GM19099 (cell line): ENCODE measurements at regions not wholly inside any gene's neighbourhood (a gene's known extent, or its start where the extent isn't known, plus 50 kb on each side); places are given as distances from the start of the nearest gene placed in this dataset.

ENCODE experiments used
- POLR2A ChIP-seq: IDR thresholded peaks from 3 replicates; pipeline ENCODE4 v1.6.1; 2011; ENCODE audit warnings: low read depth; ENCODE audit not compliant: insufficient read length; ENCODE audit errors: extremely low read depth

DNA sequence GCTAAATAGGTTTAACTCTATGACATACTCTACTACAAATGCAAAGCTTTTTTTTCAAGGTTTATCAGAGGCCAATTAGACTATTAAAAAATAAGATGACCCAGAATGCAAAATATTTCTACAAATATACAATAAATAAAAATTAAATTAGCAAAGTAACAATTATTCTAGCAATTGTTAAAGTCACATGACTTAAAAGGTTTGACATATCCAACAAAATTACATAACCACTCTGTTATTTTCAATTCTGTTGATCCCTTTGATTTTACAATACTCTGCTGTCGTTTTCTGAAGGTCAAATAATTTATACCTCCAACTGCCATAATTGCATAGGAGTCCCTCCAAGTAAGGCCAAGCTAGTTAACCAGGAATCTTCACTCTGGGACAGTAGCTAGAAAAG, 292.6 kb upstream of the MIR17HG start:
- TF ChIP-seq POLR2A: no peak

DNA sequence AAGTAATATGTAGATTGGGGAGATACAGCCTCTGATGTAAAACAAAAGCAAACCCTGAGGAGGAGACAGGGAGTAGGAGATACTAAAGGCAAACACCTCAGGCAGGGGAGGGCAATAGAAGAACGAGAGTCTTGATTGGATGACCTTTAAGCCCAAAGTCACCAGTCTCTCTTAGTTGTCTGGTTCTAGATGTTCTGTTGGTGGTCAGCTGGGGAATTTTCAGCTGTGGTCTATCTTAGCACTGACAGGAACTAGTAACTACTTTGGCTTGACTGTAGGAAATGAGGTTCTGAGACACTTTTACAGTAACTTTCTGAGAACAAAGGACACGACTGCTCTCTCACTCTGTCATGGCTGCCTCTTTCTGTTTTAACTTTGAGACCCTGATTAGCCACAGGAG, 290.7 kb upstream of the MIR17HG start:
- TF ChIP-seq POLR2A: no peak

DNA sequence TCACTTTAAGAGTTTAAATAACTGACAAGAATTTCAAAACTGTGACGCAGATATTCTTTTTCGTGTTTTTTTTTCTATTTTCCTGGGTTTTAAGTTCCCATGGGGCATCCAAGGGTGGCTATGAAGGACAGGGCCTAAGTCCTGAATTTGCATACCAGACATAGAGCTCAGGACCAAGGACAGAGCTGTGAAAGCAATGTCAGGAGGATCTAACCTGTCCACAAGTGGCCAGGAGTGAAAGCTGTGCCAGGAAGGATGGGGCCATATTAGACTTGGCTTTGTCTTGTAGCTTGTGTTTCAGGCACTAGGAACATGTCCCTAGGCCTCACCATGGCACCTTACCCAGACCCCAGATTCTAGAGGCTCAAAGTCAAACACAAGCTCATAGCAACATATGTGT, 289.4 kb upstream of the MIR17HG start:
- no peak for TF ChIP-seq POLR2A

DNA sequence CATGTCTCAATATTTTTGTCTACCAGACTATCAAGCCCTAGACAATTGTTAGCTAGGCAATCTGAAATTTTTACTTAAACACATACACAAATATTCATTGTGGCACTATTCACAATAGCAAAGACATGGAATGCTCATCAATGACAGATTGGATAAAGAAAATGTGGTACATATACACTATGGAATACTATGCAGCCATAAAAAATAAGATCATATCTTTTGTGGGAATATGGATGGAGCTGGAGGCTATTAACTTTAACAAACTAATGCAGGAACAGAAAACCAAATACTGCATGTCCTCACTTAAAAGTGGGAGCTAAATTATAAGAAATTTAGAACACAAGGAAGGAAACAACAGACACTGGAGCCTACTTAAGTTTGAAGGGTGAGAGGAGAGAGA, 288.6 kb upstream of the MIR17HG start:
- TF ChIP-seq POLR2A: no peak

DNA sequence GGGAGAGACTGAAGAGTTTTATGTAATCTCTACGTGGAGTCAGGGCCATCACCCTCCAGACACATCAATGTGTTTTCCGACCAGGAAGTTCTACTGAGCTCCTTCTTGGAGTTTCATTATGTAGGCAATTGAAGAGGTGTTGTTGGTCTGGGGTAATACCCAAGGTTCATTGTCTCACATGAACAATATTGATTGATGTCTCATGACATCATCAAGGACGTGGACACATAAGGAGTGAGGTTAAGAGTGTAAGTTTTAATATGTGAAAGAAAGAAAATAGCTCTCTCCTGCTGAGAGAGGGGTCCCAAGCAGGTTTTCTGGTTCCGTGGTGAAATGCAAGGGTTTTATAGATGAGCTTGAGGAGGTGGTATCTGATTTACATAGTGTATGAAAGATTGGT, 280.7 kb upstream of the MIR17HG start:
- no peak for TF ChIP-seq POLR2A

DNA sequence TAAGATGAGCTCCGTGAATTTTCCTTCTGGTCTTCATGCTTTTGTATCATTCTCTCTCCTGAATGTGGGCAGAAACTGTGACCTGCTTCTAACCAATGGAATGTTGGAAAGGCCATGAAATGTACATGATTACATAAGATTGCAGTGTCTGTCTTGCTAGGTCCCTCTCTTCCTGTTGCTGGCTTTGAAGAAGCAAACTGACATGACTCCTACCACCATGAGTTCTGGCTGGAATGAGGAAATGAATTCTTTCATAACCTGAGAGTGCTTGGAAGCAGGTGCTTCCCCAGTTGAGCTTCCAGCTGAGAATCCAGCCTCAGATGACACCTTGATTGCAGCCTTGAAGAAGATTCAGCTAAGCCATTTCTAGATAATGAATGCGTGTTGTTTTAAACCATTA, 275.0 kb upstream of the MIR17HG start:
- no peak for TF ChIP-seq POLR2A

DNA sequence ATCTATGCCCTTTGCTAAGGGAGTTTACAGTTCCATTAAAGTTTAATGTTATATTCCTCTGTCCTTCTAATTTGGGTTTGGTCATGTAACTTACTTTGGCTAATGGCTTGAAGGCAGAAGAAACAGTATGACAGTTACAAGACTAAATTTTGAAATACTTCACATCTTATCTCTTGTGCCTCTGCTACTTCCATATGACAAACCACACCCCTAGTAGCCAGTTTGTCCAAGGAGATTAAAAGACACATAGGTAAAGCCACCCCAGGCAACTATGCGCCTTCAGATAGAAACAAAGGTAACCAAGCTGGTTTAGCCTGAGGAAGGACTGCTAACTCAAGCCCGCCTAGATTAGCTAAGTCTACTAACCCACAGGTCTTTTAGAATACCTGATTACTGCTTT, 273.4 kb upstream of the MIR17HG start:
- TF ChIP-seq POLR2A: no peak

DNA sequence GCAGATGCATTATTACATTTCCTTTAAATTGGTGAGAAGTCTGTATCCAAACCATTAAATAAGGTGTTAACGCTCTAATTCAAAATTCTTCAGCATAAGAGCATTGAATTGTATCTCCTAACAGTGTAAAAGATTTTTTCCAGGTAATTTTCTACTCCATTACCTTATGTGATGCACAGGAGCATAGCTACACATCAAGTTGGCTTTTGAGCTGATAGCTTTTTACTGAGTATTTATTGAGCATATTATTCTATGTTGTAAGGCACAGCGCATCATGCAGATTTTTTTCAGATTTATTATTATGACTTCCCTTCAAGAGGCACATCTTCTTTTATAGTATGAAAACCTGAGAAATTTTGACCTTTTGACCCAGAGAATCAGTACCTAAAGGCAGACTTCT, 270.7 kb upstream of the MIR17HG start:
- no peak for TF ChIP-seq POLR2A

DNA sequence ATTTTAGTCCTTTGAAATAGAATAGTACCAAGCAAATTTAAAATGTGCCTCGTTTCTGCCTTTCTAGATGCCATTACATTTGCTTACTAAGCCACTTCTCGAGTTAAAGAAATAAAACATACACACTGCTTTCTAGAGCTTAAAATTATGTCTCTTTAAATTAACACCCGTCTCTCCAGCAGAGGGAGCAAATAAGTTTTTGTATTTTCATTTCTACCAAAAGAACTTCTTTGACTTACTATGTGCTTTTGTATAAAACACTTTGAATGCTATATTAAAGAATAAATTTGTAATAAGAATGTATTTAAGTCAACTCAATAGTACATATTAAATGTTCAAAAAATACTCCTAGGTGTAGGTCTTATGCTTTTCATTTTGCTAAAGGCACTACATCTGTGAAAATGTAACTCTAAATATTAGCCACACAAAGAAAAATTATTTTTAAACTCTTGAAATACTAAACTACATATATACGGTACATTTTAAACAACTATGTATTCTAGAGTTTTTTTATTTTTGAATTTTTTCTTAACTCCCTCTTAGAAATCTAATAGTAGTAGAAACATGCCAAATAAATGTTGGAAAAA, 269.3 kb upstream of the MIR17HG start:
- no peak for TF ChIP-seq POLR2A

DNA sequence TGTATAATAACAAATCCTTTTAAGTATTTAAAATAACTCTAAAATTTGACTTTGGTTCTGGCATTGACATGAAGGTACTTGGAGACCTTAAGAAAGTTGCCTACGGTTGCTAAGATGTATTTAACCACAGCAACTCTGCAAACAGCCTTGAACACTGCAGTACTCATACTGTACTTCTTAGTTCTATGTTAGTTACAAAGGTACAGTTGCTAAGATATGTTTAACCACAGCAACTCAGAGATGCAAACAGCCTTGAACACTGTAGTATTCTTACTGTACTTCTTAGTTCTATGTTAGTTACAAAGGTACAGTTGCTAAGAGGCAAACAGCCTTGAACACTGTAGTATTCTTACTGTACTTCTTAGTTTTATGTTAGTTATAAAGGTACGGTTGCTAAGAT, 268.3 kb upstream of the MIR17HG start:
- TF ChIP-seq POLR2A: no peak

DNA sequence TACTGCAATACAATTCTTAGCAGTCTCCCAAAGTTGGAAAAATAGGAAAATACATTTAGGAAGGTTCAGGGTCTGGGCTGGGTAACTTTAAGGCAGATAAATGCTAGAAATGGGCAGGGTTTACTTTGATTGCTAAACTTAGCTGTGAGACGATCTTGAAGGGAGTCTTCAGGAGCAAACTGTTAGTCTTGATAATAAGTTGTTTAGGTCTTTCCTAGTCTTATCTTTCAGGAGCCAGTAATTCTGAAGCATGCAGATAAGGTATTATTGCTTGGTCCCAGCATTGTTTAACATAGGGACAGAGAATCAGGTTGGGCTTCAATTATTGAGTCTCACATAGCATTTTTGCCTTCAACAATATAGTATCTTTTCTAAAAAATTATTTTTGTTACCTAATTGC, 262.4 kb upstream of the MIR17HG start:
- TF ChIP-seq POLR2A: no peak

DNA sequence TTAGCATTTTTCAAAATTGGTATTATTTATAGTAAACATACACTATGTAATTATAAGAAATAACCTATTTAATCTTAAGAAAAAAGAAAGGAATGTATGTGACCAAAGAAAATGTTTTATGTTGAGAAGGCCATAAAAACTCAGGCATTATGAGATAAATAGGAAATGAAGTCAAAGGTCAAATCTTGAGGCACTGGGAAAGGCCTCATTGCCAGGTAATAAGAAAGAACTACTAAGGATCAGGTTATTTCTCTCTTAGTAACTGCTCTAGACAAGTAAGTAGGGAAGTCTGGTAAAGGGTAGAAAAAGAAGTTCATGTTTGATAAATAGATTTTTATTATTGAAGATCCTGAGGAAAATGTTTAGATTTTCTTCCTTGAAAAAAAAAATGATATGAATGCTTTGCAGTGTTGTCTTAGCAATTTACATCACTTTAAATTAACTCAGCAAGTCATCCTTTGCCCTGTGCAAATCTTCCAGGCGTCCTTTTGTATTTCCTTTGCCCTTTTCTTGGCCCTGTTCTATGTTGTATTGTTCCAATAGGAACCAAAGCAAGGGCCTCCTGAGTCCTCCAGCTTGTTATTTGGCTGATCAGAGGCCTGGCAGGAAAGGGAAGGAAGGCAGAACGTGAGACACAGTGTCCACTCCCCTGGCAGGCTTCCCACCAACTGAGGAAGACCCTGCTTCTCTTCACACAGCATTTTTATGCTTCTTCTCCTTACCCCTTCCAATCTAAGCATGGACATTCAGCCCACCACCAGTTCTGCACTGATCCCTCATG, 260.4 kb upstream of the MIR17HG start:
- no peak for TF ChIP-seq POLR2A

DNA sequence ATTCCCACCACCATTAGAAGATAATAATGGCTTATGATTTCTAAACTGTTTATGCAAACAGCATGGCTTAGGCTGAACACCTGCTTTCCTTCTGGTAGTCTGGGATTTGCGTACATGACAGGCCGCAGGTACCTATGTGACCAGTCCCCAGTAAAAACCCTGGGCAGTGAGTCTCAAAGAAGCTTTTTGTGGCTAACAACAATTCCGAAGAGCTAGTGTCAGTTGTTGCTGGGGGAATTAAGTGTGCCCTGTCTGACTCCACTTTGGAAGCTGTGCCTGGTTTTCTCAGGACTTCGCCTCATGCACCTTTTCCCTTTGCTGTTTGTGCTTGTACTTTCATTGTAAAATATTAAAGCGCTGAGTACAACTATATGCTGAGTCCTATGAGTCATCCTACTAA, 250.2 kb upstream of the MIR17HG start:
- TF ChIP-seq POLR2A: no peak

DNA sequence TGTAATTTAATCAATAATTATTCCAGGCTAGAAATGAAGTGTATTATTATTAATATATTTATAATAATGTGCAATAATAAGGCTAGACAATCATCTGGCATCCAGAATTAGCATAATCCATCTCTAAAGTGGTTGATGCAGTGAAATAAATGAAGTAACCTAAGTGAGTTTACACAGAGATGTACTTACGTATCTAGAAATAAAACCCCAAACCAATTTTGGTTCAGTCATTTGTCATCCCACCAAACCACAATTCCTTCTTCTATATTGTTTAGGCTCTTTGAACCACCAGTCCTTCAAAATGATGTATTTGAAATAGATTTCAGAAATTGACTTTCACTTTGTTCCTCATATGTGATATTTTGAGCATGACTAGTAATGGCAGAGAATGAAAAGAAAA, 247.6 kb upstream of the MIR17HG start:
- TF ChIP-seq POLR2A: no peak

DNA sequence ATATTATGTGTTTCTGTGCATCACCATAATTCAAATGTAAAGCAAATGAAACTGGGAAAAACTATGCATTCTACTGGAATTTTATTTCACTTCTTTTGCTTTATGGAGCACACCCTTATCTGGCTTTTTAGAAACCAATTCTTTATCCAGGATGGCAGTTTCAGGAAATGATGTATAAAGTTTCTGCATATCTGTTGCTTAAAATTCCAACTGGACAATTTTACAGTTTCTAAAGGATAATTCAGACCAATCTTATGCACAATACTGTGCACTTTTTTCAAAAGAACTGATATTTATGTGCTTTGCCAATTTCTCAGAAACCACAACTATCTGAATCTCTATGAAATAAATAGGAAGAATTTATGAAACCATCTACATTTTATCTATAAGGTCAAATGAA, 246.5 kb upstream of the MIR17HG start:
- TF ChIP-seq POLR2A: no peak

DNA sequence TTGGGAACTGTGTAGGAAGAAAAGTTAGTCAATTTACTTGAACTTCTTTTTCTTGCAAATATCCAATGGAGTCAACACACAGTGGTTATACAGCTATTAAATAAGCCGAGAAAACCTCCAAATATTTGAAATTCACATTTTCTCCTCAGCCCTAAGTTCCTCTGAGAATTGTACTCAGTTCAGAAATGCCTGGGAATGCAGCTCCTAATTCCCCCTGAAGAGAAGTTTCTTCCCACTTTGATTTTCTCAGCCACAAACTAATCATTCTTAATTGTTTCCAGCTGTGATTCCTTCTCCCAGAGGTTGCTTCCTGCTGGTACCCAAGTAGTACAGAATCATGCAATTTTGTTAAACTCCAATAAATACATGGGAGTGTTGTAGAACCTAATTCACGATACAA, 246.1 kb upstream of the MIR17HG start:
- no peak for TF ChIP-seq POLR2A

DNA sequence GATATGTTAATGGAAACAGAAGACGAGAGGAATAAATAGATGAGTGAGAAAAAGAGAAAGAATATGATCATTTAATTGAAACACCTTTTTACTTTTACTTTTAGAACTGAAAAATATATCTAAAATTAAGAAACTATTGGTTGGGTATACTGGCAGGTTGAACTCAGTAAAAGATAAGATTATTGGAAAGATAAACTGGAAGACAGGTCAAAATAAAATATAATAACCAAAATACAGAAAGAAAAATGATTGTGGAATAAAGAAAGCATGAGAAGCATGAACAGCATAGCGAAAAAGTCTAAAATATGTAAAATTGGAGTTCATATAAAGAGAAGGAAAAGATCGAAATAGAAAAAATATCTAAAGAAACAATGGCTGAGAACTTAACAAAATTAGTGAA, 242.2 kb upstream of the MIR17HG start:
- no peak for TF ChIP-seq POLR2A
